Right forelimb (tissue), 1 donor: ENCODE measurements at regions not wholly inside any gene's neighbourhood (a gene's known extent, or its start where the extent isn't known, plus 50 kb on each side); places are given as distances from the start of the nearest gene placed in this dataset.
"Not testable (repeated sequence)": the region's sequence is repeated elsewhere in the genome, so short reads cannot be mapped to it uniquely, and the experiment has no call there.

Experiments used
- DNase-seq: peaks from one replicate; pipeline ENCODE4 v3.0.0-alpha.2; 2018

GRCh38 chr13:109271555-109272541 lies 514.5 kb downstream of the IRS2 start:
- no peak for DNase-seq

- DNase-seq: no peak
Measured at GRCh38 chr13:109271061-109271460, 515.3 kb downstream of the IRS2 start.

- DNase-seq: not testable (repeated sequence)
Measured at GRCh38 chr13:109269381-109269780, 517.0 kb downstream of the IRS2 start.

GRCh38 chr13:109268492-109268891 lies 517.9 kb downstream of the IRS2 start:
- not testable (repeated sequence) for DNase-seq

GRCh38 chr13:109267400-109267799 lies 519.0 kb downstream of the IRS2 start:
- DNase-seq: not testable (repeated sequence)

- DNase-seq: not testable (repeated sequence)
Measured at GRCh38 chr13:109265438-109265742, 521.0 kb downstream of the IRS2 start.

GRCh38 chr13:109264603-109265437 lies 521.6 kb downstream of the IRS2 start:
- not testable (repeated sequence) for DNase-seq

- not testable (repeated sequence) for DNase-seq
Measured at GRCh38 chr13:109257761-109258157, 528.6 kb downstream of the IRS2 start.
